SH-SY5Y (cell line): ENCODE measurements at regions not wholly inside any gene's neighbourhood (a gene's known extent, or its start where the extent isn't known, plus 50 kb on each side); places are given as distances from the start of the nearest gene placed in this dataset.

Experiments used
- GATA2 ChIP-seq: IDR thresholded peaks from 2 replicates; pipeline ENCODE4 v1.6.1; 2011; ENCODE audit warnings: mild to moderate bottlenecking, low read depth, low read length
- GATA3 ChIP-seq: IDR thresholded peaks from 2 replicates; pipeline ENCODE4 v1.6.1; 2011; ENCODE audit warnings: low read depth, mild to moderate bottlenecking, low read length, moderate library complexity

- no peak for TF ChIP-seq GATA2
- TF ChIP-seq GATA3, result no peak
These were observed 143.5 kb upstream of the MMADHC start for GRCh38 chr2:149731079-149731478.
